ENCODE measurements at regions not wholly inside any gene's neighbourhood (a gene's known extent, or its start where the extent isn't known, plus 50 kb on each side); places are given as distances from the start of the nearest gene placed in this dataset.

GRCh38 chr4:114343015-114343414, 255.6 kb upstream of the UGT8 start:
- TF ChIP-seq, protein P1, sequence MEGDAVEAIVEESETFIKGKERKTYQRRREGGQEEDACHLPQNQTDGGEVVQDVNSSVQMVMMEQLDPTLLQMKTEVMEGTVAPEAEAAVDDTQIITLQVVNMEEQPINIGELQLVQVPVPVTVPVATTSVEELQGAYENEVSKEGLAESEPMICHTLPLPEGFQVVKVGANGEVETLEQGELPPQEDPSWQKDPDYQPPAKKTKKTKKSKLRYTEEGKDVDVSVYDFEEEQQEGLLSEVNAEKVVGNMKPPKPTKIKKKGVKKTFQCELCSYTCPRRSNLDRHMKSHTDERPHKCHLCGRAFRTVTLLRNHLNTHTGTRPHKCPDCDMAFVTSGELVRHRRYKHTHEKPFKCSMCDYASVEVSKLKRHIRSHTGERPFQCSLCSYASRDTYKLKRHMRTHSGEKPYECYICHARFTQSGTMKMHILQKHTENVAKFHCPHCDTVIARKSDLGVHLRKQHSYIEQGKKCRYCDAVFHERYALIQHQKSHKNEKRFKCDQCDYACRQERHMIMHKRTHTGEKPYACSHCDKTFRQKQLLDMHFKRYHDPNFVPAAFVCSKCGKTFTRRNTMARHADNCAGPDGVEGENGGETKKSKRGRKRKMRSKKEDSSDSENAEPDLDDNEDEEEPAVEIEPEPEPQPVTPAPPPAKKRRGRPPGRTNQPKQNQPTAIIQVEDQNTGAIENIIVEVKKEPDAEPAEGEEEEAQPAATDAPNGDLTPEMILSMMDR (IDR thresholded peaks at IDR 0.05; ENCODE audit: low read depth, low read length): no peak
- DNase-seq (ENCODE audit: extremely low read depth, low read depth): no peak

DNA sequence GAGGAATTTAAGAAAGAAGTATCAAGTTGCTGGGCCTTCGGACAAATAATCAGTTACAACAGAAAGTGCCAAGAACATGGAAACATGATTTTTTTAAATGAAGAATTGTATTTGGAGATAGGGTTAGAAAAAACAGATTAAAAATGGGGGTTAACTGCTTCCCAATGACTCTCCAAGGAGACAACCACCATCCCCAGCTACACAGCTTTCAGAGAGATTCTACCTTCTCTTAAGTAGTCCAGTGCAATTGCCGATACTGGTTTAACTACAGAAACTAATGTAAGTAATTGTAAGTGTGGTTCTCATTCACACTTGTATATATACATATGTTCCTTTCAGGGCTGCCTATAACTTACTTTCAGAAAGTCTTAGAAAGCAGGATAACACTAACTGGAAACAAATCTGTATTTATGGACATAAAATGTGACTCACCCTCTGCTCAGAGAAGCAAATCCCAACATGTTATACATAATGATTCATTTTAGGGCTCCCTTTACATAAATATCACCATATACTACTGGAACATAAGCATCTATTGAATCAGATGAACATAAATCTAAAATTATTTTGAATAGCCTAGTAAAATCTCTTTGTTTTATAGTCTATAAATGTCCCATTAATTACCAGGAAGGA, 248.9 kb upstream of the UGT8 start:
- TF ChIP-seq, protein P1 (IDR thresholded peaks at IDR 0.05; ENCODE audit: low read depth, low read length): no peak
- DNase-seq (ENCODE audit: extremely low read depth, low read depth): no peak

DNA sequence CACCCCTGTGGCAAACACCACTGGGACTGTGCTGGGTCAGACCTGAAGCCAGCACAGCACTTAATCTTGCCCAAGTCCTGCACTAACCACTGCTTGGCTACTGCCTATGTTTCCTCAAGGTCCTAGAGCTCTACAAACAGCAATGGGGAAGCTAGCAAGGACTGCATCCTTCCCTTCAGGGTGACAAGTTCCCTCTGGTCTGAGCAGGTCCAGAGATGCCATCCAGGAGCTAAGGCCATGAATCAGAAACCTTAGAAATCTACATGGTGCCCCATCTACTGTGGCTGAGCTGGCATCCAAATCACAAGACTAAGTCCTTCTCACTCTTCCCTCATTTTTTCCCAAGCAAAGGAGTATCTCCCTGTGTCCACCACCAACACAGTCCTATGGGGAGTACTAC, 239.7 kb upstream of the UGT8 start:
- TF ChIP-seq, protein P1 (IDR thresholded peaks at IDR 0.05; ENCODE audit: low read depth, low read length): no peak
- no peak for DNase-seq (ENCODE audit: extremely low read depth, low read depth)

GRCh38 chr4:114361249-114361648, 237.4 kb upstream of the UGT8 start:
- DNase-seq (ENCODE audit: extremely low read depth, low read depth): no peak
- TF ChIP-seq, protein P1 (IDR thresholded peaks at IDR 0.05; ENCODE audit: low read depth, low read length): no peak

GRCh38 chr4:114364857-114365256, 233.8 kb upstream of the UGT8 start:
- DNase-seq (ENCODE audit: extremely low read depth, low read depth): no peak
- TF ChIP-seq, protein P1 (IDR thresholded peaks at IDR 0.05; ENCODE audit: low read depth, low read length): no peak

DNA sequence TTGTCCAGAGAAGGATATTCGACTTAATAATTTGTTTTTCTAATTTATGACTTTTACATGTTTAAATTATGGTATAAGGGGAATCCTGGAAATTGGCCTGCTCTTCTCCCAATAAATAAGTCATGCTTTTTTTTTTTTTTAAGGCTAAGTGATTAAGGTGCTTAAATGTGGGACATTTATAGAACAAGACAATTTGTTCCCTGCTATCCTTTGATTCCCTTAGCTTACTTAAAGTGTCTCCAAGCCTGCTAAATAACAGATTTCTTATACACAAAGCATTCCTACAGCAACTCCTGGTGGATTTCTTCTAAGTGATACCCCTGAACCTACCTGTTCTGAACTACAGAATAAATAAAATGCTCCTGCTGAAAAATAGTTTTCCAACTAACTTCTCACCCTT, 233.0 kb upstream of the UGT8 start:
- DNase-seq (ENCODE audit: extremely low read depth, low read depth): no peak
- TF ChIP-seq, protein P1 (IDR thresholded peaks at IDR 0.05; ENCODE audit: low read depth, low read length): no peak

DNA sequence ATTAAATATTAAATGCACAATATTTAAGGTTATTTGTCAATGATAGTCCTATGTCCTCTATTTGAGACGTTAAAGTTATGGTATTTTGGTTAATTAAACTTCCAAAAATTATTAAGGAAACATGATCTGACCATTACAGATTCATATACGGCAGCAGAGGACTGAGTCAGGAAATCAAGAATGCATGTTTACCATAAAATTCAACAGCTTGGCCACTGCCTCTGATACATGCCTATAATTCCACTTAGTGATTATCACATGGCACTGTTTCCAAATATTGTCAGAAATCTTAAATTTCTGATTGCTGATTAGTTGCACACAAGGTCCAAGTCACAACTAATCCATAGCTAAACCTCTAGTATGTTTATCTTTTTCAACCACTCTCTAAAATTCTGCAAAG, 232.2 kb upstream of the UGT8 start:
- TF ChIP-seq, protein P1 (IDR thresholded peaks at IDR 0.05; ENCODE audit: low read depth, low read length): no peak
- no peak for DNase-seq (ENCODE audit: extremely low read depth, low read depth)
